GM23248 (cell line): ENCODE measurements at regions not wholly inside any gene's neighbourhood (a gene's known extent, or its start where the extent isn't known, plus 50 kb on each side); places are given as distances from the start of the nearest gene placed in this dataset.
A peak's percentile ranks its signal among the peaks of the same experiment; 100 is the strongest.

Source experiments
- DNase-seq: peaks from one replicate; pipeline ENCODE4 v3.0.0-alpha.2; 2015
- H2AFZ ChIP-seq: fragments of 200-600 bp; sonication (generic); 2 replicates; pipeline ENCODE4 v1.6.1; 2016; ENCODE audit warnings: antibody characterized with exemption
- H3F3A ChIP-seq: fragments of 200-600 bp; sonication (generic); 2 replicates; pipeline ENCODE4 v1.6.1; 2016; ENCODE audit warnings: mild to moderate bottlenecking, antibody characterized with exemption, mixed run types; ENCODE audit not compliant: insufficient read depth
- H3K27ac ChIP-seq: fragments of 200-600 bp; sonication (generic); 2 replicates; pipeline ENCODE4 v1.5.1; 2016; ENCODE audit warnings: mild to moderate bottlenecking
- H3K27me3 ChIP-seq: fragments of 200-600 bp; sonication (generic); replicated peaks from 2 replicates; pipeline ENCODE4 v1.6.1; 2016; ENCODE audit warnings: mild to moderate bottlenecking; ENCODE audit not compliant: insufficient read depth
- H3K36me3 ChIP-seq: fragments of 200-600 bp; sonication (generic); 2 replicates; pipeline ENCODE4 v1.6.1; 2016; ENCODE audit warnings: low read depth, mild to moderate bottlenecking
- H3K4me1 ChIP-seq: fragments of 200-600 bp; sonication (generic); 2 replicates; pipeline ENCODE4 v1.6.1; 2016; ENCODE audit warnings: mild to moderate bottlenecking; ENCODE audit not compliant: insufficient read depth
- H3K4me2 ChIP-seq: fragments of 200-600 bp; sonication (generic); one replicate; pipeline ENCODE4 v1.6.1; 2016; ENCODE audit warnings: mild to moderate bottlenecking; ENCODE audit not compliant: unreplicated experiment
- H3K4me3 ChIP-seq: fragments of 200-600 bp; sonication (generic); 2 replicates; pipeline ENCODE4 v1.5.1; 2016; ENCODE audit warnings: mild to moderate bottlenecking
- H3K79me2 ChIP-seq: fragments of 200-600 bp; sonication (generic); 2 replicates; pipeline ENCODE4 v1.6.1; 2016; ENCODE audit warnings: mild to moderate bottlenecking; ENCODE audit not compliant: insufficient read depth
- H3K9ac ChIP-seq: fragments of 200-600 bp; sonication (generic); 2 replicates; pipeline ENCODE4 v1.6.1; 2016; ENCODE audit warnings: mild to moderate bottlenecking
- H3K9me2 ChIP-seq: fragments of 200-600 bp; sonication (generic); 2 replicates; pipeline ENCODE4 v1.6.1; 2016; ENCODE audit warnings: mixed run types, mild to moderate bottlenecking, moderate library complexity; ENCODE audit not compliant: insufficient read depth
- H3K9me3 ChIP-seq: fragments of 200-600 bp; sonication (generic); one replicate; pipeline ENCODE4 v1.6.1; 2017; ENCODE audit warnings: low read depth
- H4K20me1 ChIP-seq: fragments of 200-600 bp; sonication (generic); 2 replicates; pipeline ENCODE4 v1.6.0; 2016; ENCODE audit not compliant: insufficient read depth
- EZH2 ChIP-seq: fragments of 200-600 bp; sonication (generic); IDR thresholded peaks from 2 replicates; pipeline ENCODE4 v1.6.1; 2018; ENCODE audit warnings: antibody characterized with exemption, mild to moderate bottlenecking; ENCODE audit not compliant: insufficient read depth, poor library complexity, severe bottlenecking
- EZH2phosphoT487 ChIP-seq: fragments of 200-600 bp; sonication (generic); IDR thresholded peaks from 2 replicates; pipeline ENCODE4 v1.6.1; 2018; ENCODE audit warnings: antibody characterized with exemption, moderate library complexity, mild to moderate bottlenecking, low read depth; ENCODE audit not compliant: insufficient read depth
- WGBS, 2 experiments: methylation state at CpG; one replicate each; pipeline ENCODE4 v1.1.6; 2015 to 2017; ENCODE audit warnings: low lambda C conversion rate in 2 of 2, low coverage in 1 of 2; ENCODE audit errors: missing lambda C conversion rate in 2 of 2; 5-methylcytosine and 5-hydroxymethylcytosine counted together
- in situ Hi-C: fragments of 300-500 bp; cut with MboI; formaldehyde crosslinking; loops from 2 replicates; pipeline ENCODE4 v1.15.0; 2020

- H3K27me3 ChIP-seq, result no peaks in the 10 kb centered on the region
- in situ Hi-C loops, result no loop called here
- H3K36me3 ChIP-seq, result peaks cover 22% of the 10 kb centered on the region
- no peak for DNase-seq
- no peaks in the 10 kb centered on the region for H4K20me1 ChIP-seq
- H3F3A ChIP-seq, result peaks cover 10% of the 10 kb centered on the region; the same call in 1 of the 2 replicates
- no peak overlapping the region for H3K9ac ChIP-seq
- WGBS, 2 experiments, result 92 to 100% methylated on average over 1 of the region's 1 CpG
- H3K4me2 ChIP-seq, result no peak overlapping the region
- H3K79me2 ChIP-seq, result no peaks in the 10 kb centered on the region
- TF ChIP-seq EZH2 (no peak), EZH2phosphoT487 (no peak)
- no peaks in the 10 kb centered on the region for H3K9me3 ChIP-seq
- H3K4me3 ChIP-seq, result no peak overlapping the region
- no peak overlapping the region for H2AFZ ChIP-seq
- no peak overlapping the region for H3K27ac ChIP-seq
- H3K4me1 ChIP-seq, result peaks cover 13% of the 10 kb centered on the region; the same call in 1 of the 2 replicates
- no peaks in the 10 kb centered on the region for H3K9me2 ChIP-seq
Observed at GRCh38 chr6:144474290-144474689, 189.2 kb downstream of the UTRN start.

- Histone ChIP-seq H3K79me2 (no peaks in the 10 kb centered on the region), H2AFZ (no peak overlapping the region), H3K27me3 (no peaks in the 10 kb centered on the region), H3K4me1 (peaks cover 13% of the 10 kb centered on the region; the same call in 1 of the 2 replicates), H3K4me3 (no peak overlapping the region), H3F3A (peaks cover 10% of the 10 kb centered on the region; the same call in 1 of the 2 replicates), H3K4me2 (no peak overlapping the region), H3K27ac (no peak overlapping the region), H3K9me2 (no peaks in the 10 kb centered on the region), H3K36me3 (peaks cover 22% of the 10 kb centered on the region), H4K20me1 (no peaks in the 10 kb centered on the region), H3K9me3 (no peaks in the 10 kb centered on the region), H3K9ac (no peak overlapping the region)
- in situ Hi-C loops, result no loop called here
- TF ChIP-seq EZH2, result no peak
- no peak for TF ChIP-seq EZH2phosphoT487
- DNase-seq, result no peak
Observed at GRCh38 chr6:144474904-144475303, 189.8 kb downstream of the UTRN start.

- Histone ChIP-seq H3K79me2 (no peaks in the 10 kb centered on the region), H3F3A (peaks cover 10% of the 10 kb centered on the region; the same call in 1 of the 2 replicates), H2AFZ (no peak overlapping the region), H3K9me3 (no peaks in the 10 kb centered on the region), H3K9me2 (no peaks in the 10 kb centered on the region), H3K27ac (no peak overlapping the region), H4K20me1 (no peaks in the 10 kb centered on the region), H3K4me2 (no peak overlapping the region), H3K27me3 (no peaks in the 10 kb centered on the region), H3K9ac (no peak overlapping the region), H3K4me3 (no peak overlapping the region), H3K4me1 (peaks cover 13% of the 10 kb centered on the region; the same call in 1 of the 2 replicates), H3K36me3 (peaks cover 22% of the 10 kb centered on the region)
- DNase-seq, result no peak
- in situ Hi-C loops, result no loop called here
- no peak for TF ChIP-seq EZH2
- no peak for TF ChIP-seq EZH2phosphoT487
Observed at GRCh38 chr6:144475411-144475810, 190.3 kb downstream of the UTRN start.

- H3K9ac ChIP-seq, result no peak overlapping the region
- no peak for DNase-seq
- no peak overlapping the region for H2AFZ ChIP-seq
- no peaks in the 10 kb centered on the region for H3K27me3 ChIP-seq
- H3K9me2 ChIP-seq, result no peaks in the 10 kb centered on the region
- H3F3A ChIP-seq, result peaks cover 10% of the 10 kb centered on the region; the same call in 1 of the 2 replicates
- no peak overlapping the region for H3K27ac ChIP-seq
- TF ChIP-seq EZH2, result no peak
- TF ChIP-seq EZH2phosphoT487, result no peak
- H3K4me3 ChIP-seq, result no peak overlapping the region
- no peaks in the 10 kb centered on the region for H3K9me3 ChIP-seq
- H3K4me1 ChIP-seq, result peaks cover 13% of the 10 kb centered on the region; the same call in 1 of the 2 replicates
- in situ Hi-C loops, result no loop called here
- H3K4me2 ChIP-seq, result no peak overlapping the region
- H4K20me1 ChIP-seq, result no peaks in the 10 kb centered on the region
- H3K36me3 ChIP-seq, result peaks cover 22% of the 10 kb centered on the region
- WGBS, 2 experiments, result 95 to 96% methylated on average over 3 of the region's 3 CpGs
- no peaks in the 10 kb centered on the region for H3K79me2 ChIP-seq
Observed at GRCh38 chr6:144476286-144476685, 191.2 kb downstream of the UTRN start.

GRCh38 chr6:144477396-144477795 is 192.3 kb downstream of the UTRN start:
- H3K4me2 ChIP-seq, result peak overlapping the region; percentile 15
- H3K9ac ChIP-seq, result no peak overlapping the region
- DNase-seq, result peak; percentile 36
- H4K20me1 ChIP-seq, result no peaks in the 10 kb centered on the region
- in situ Hi-C loops, result no loop called here
- no peaks in the 10 kb centered on the region for H3K9me3 ChIP-seq
- peaks cover 13% of the 10 kb centered on the region; the same call in 1 of the 2 replicates for H3K4me1 ChIP-seq
- H3K79me2 ChIP-seq, result no peaks in the 10 kb centered on the region
- H3K4me3 ChIP-seq, result no peak overlapping the region
- no peaks in the 10 kb centered on the region for H3K9me2 ChIP-seq
- no peaks in the 10 kb centered on the region for H3K27me3 ChIP-seq
- H3F3A ChIP-seq, result peaks cover 18% of the 10 kb centered on the region
- H2AFZ ChIP-seq, result no peak overlapping the region
- TF ChIP-seq EZH2, result no peak
- TF ChIP-seq EZH2phosphoT487, result no peak
- 0 out of 2 replicates have a peak overlapping the region, but pooled peaks have one; percentile 21 for H3K27ac ChIP-seq
- peaks cover 22% of the 10 kb centered on the region for H3K36me3 ChIP-seq
- 96 to 100% methylated on average over 1 of the region's 1 CpG for WGBS, 2 experiments
